CD4-positive, alpha-beta T cell treated with Interleukin-17A for 4 hours (primary cell): ENCODE measurements at regions not wholly inside any gene's neighbourhood (a gene's known extent, or its start where the extent isn't known, plus 50 kb on each side); places are given as distances from the start of the nearest gene placed in this dataset.
"Not testable (repeated sequence)": the region's sequence is repeated elsewhere in the genome, so short reads cannot be mapped to it uniquely, and the experiment has no call there.

Source experiments
- DNase-seq: peaks from one replicate; pipeline ENCODE4 v3.0.0-alpha.2; 2020; ENCODE audit warnings: mixed read lengths

DNA sequence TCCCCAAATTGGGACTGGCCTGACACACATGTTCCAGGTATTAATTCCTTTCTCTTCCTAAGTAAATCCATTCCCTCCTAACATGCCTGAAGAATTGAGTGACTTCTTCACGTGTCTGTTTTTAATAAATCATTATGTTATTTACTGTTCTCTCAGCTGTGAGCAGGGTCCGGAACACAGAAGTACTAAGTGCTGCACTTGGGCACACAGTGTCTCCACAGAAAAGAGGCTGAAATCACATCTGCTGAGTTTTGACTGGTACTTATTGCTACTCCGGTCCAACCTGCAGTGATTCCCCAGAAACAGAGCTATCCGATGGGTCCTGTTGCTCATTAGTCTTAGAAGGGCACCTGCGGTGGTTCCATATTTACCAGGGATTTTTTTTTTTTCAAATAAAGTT is 202.6 kb downstream of the RBM46 start:
- no peak for DNase-seq

GRCh38 chr4:154984148-154984547 is 203.1 kb downstream of the RBM46 start:
- DNase-seq: no peak

DNA sequence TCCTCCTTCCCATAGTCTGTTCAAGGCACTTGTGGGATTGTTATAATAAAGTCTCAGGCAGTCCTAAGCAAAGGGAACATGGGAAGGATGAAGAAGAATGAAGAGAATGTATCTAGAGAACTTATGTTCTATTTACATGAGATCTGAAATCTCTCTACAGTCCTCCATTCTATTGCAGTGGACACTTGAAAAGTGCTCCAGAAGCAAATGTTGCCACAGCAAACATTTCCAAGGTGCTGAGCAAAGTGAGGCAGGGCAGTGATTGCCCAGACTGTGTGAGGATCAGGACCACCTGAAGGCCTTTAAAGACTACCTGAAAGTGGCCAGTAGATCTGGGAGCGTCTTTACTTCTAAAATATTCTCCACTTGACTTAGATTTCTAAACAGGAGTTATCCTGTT is 203.5 kb downstream of the RBM46 start:
- no peak for DNase-seq

GRCh38 chr4:154985673-154986072 is 204.6 kb downstream of the RBM46 start:
- no peak for DNase-seq

DNA sequence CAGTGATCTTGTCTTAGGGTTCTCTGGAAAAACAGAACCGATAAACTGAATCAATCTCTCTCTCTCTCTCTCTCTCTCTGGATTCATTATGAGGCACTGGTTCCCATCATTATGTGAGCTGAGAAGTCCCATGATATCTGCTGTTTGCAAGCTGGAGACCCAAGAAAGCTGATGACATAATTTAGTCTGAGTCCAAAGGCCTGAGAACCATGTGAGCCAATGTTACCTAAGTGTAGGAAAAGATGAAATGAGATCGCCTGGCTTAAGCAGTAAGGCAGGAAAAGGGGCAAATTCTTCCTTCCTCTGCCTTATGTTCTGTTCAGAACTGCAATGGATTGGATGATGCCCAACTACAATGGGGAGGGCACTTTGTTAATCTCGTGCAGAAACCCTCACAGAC is 207.4 kb downstream of the RBM46 start:
- no peak for DNase-seq

DNA sequence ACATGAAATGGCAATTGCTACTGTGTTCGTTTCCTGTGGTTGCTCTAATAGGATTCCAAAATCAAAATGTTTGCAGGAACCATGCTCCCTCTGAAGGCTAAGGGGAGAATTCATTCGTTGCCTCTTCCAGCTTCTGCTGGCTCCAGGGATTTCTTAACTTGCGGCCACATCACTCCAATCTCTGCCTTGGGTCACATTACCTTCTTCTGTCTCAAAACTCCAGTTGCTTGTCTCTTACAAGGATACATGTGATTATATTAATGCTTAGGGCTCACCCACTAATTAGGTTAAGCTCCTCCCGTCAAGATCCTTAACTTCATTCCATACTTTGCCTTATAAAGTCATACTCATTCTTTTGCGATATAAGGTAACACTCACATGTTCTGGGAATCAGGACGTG is 208.4 kb downstream of the RBM46 start:
- DNase-seq: no peak

GRCh38 chr4:154997866-154998265 is 210.6 kb upstream of the NPY2R start:
- DNase-seq: not testable (repeated sequence)

GRCh38 chr4:154998284-154998683 is 210.2 kb upstream of the NPY2R start:
- DNase-seq: no peak

- DNase-seq: no peak
Measured at GRCh38 chr4:154998773-154999172, 209.7 kb upstream of the NPY2R start.

DNA sequence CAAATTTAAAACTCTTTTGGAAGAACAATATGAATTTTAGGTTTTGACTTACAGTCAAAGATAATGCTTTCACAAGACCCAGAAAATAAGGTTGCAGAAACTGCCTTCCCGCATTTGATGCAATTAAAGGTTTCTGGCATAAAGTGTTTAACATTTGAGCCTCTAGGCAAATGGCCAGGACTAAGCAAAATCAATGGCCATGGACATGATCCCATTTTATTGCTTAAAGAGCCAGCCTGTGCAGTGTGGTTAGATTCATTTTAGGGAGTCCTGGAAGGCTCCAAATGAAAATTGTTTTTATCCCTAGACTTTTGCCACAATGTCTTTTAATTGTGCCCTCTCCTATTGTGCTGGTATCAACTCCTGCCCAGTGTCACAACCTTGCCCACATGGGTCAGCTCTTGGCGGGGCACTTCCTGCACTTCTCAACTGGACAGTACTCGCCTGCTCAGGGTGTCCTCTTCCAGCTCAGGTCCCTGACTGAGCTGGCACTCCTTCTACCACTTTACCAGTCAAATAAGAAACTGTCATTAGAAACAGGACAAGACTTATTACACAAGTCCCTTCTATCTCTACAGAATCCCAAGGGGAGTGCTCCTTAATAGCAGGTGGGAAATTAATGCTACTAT is 208.4 kb upstream of the NPY2R start:
- DNase-seq: no peak

DNA sequence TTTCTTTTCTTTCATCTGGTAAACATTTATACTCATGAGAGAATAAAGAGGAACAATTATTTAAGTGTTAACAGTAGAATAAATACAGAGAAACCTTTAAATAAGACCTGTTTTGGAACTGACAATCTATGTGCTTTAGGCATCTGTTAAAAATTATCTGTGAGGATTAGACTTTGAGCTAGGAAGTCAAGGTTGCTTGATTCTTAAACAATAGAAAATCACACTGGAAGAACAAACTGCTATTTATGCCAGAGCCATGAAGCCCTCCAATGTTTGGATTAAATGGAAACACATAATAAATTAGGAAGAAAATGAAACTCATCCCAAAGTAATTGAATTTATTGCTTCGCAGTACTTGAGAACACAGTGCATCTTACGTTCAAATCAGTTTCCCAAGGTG is 207.2 kb upstream of the NPY2R start:
- DNase-seq: no peak

DNA sequence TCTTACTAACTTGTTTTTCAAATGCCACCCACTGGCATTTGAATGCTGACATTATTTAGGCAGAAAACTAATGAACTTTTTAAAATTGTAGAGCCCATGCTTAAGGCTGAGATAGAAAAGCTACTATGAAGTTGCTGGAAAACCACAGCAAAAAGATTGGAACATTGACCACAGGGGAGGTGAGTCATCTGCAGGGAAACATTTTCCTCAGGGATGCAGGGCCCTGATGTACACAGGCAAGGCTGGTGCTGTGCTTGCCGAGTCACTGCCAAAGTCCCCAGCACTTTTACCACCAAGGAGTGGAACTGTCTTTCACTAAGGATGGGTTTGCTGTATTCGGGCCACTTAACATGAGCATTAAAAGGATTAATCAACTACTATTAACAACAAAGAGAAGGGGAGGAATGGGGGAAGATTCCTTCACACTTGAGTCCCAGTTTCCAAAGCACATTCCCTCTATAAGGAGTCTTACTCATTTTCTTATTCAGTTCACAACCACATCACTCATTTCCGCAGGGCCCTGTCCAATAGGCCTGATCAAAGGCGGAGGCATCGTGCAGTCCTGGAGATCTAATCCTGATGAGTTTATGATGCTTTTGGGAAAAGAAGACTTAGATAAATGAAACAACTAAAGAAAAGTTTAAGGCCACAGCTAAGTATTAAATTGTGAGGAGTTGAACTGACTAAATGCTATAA is 202.9 kb upstream of the NPY2R start:
- no peak for DNase-seq

GRCh38 chr4:155007660-155008176 is 200.7 kb upstream of the NPY2R start:
- DNase-seq: no peak

- no peak for DNase-seq
Measured at GRCh38 chr4:155008389-155008788, 200.0 kb upstream of the NPY2R start.

- DNase-seq: no peak
Measured at GRCh38 chr4:155009288-155009687, 199.1 kb upstream of the NPY2R start.

GRCh38 chr4:155010376-155010775 is 198.1 kb upstream of the NPY2R start:
- DNase-seq: no peak

DNA sequence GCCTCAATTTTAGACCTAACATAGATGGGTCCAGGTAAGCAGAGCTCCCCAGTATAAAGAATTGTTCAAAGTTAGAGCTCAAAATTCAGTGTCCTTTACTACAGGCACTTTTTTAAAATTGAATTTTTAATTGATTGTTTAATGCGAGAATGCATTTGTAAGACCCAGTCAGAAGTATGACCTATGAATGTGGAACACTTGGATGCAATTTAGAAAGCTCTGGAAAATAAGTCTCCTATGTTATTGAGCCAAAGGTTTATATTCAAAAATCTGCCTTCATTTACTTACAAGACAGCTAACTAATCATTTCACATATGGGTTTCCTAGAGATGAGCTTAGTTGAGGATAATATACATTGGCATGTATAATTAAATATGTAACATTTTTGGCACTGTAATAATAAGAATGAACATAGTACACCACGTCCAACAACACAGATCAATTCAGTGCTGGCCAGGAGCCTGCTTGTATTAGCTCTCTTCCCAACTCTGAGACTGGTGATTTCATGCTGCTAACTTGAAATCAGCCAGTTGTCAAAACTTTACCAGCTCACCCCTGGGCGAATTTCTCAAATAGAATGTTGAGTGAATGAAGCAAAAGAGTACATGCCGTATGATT is 197.2 kb upstream of the NPY2R start:
- no peak for DNase-seq

GRCh38 chr4:155012469-155012868 is 196.0 kb upstream of the NPY2R start:
- no peak for DNase-seq

GRCh38 chr4:155017426-155017825 is 191.0 kb upstream of the NPY2R start:
- no peak for DNase-seq

- no peak for DNase-seq
Measured at GRCh38 chr4:155025762-155026457, 182.5 kb upstream of the NPY2R start.

DNA sequence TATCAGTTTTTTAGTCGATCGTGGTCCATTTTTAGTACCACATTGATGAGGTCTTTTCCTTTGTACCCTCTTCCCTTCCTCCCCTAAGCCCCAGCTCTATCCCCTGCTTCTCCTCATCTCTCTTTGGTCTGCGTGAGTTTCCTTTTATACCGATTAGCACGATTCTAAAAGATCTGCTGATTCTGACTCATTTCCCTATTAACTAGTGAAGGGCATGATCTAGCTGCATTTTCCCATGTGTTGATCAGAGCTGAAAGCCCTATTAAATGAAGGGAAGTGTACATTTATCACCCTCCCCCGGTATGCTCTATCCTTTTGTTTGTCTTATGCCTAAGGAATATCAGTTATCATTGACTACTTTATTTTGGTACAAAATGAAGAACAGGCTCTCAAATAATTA is 181.7 kb upstream of the NPY2R start:
- no peak for DNase-seq

- no peak for DNase-seq
Measured at GRCh38 chr4:155032521-155033229, 175.8 kb upstream of the NPY2R start.

DNA sequence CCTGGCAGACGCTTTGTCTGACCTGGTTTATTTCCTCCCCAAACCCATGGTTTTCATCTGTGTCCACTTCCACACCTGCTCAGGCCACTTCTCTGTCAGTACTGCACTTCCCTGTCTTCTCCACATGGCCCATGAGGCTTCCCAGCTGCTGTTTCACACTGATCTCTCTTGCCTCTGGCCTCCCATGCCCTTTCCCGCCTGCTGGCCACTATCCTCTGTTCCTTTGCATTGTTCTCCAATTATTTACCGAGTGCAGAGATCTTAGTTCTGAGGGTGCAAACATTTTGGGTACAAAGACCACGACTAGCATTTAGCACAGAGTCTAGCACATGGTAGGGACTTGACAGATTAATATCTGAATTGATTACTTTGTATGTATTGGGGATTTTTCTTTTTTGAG is 174.8 kb upstream of the NPY2R start:
- DNase-seq: no peak
